SK-N-MC (cell line): ENCODE measurements at regions not wholly inside any gene's neighbourhood (a gene's known extent, or its start where the extent isn't known, plus 50 kb on each side); places are given as distances from the start of the nearest gene placed in this dataset.

ENCODE experiments used
- EZH2 ChIP-seq: fragments of 200-600 bp; sonication (generic); IDR thresholded peaks from one replicate; pipeline ENCODE4 v1.6.1; 2017; ENCODE audit warnings: antibody characterized with exemption
- FOXP2 ChIP-seq: optimal IDR thresholded peaks from 2 replicates; pipeline ENCODE3; 2011; ENCODE audit warnings: mild to moderate bottlenecking, moderate library complexity; ENCODE audit not compliant: insufficient read depth; ENCODE audit errors: extremely low read length, control extremely low read depth
- POLR2AphosphoS5 ChIP-seq: IDR thresholded peaks from 2 replicates; pipeline ENCODE4 v1.6.1; 2012; ENCODE audit warnings: mild to moderate bottlenecking, low read depth, low read length, borderline replicate concordance

- no peak for TF ChIP-seq POLR2AphosphoS5
- TF ChIP-seq EZH2 = no peak
- no peak for TF ChIP-seq FOXP2
Measured at GRCh38 chr13:93140912-93141311, 85.7 kb upstream of the GPC6 start.
